ENCODE measurements at regions not wholly inside any gene's neighbourhood (a gene's known extent, or its start where the extent isn't known, plus 50 kb on each side); places are given as distances from the start of the nearest gene placed in this dataset.

- in situ Hi-C loops (cut with HindIII; ENCODE audit: low sequenced_read_pairs) = no loop called here
Measured at GRCh38 chr10:29141761-29142160, 147.1 kb upstream of the LYZL1 start.

- in situ Hi-C loops (cut with HindIII; ENCODE audit: low sequenced_read_pairs) = no loop called here
Measured at GRCh38 chr10:29142516-29143314, 146.2 kb upstream of the LYZL1 start.

- in situ Hi-C loops (cut with HindIII; ENCODE audit: low sequenced_read_pairs) = no loop called here
Measured at GRCh38 chr10:29144126-29144525, 144.7 kb upstream of the LYZL1 start.

- in situ Hi-C loops (cut with HindIII; ENCODE audit: low sequenced_read_pairs) = no loop called here
Measured at GRCh38 chr10:29146311-29147100, 142.4 kb upstream of the LYZL1 start.

- in situ Hi-C loops (cut with HindIII; ENCODE audit: low sequenced_read_pairs) = no loop called here
Measured at GRCh38 chr10:29150010-29150409, 138.9 kb upstream of the LYZL1 start.

- in situ Hi-C loops (cut with HindIII; ENCODE audit: low sequenced_read_pairs) = no loop called here
Measured at GRCh38 chr10:29151005-29151404, 137.9 kb upstream of the LYZL1 start.

- in situ Hi-C loops (cut with HindIII; ENCODE audit: low sequenced_read_pairs) = no loop called here
Measured at GRCh38 chr10:29157321-29157720, 131.5 kb upstream of the LYZL1 start.

GRCh38 chr10:29158066-29158465 lies 130.8 kb upstream of the LYZL1 start:
- in situ Hi-C loops (cut with HindIII; ENCODE audit: low sequenced_read_pairs) = no loop called here

- in situ Hi-C loops (cut with HindIII; ENCODE audit: low sequenced_read_pairs) = no loop called here
Measured at GRCh38 chr10:29160150-29160617, 128.7 kb upstream of the LYZL1 start.

GRCh38 chr10:29163746-29164145 lies 125.1 kb upstream of the LYZL1 start:
- in situ Hi-C loops (cut with HindIII; ENCODE audit: low sequenced_read_pairs) = no loop called here

- in situ Hi-C loops (cut with HindIII; ENCODE audit: low sequenced_read_pairs) = no loop called here
Measured at GRCh38 chr10:29166713-29167112, 122.2 kb upstream of the LYZL1 start.

- in situ Hi-C loops (cut with HindIII; ENCODE audit: low sequenced_read_pairs) = no loop called here
Measured at GRCh38 chr10:29169021-29169420, 119.8 kb upstream of the LYZL1 start.

GRCh38 chr10:29171717-29172116 lies 117.2 kb upstream of the LYZL1 start:
- in situ Hi-C loops (cut with HindIII; ENCODE audit: low sequenced_read_pairs) = no loop called here

- in situ Hi-C loops (cut with HindIII; ENCODE audit: low sequenced_read_pairs) = no loop called here
Measured at GRCh38 chr10:29174389-29174788, 114.5 kb upstream of the LYZL1 start.

- in situ Hi-C loops (cut with HindIII; ENCODE audit: low sequenced_read_pairs) = no loop called here
Measured at GRCh38 chr10:29176845-29177832, 111.7 kb upstream of the LYZL1 start.

GRCh38 chr10:29181936-29182335 lies 106.9 kb upstream of the LYZL1 start:
- in situ Hi-C loops (cut with HindIII; ENCODE audit: low sequenced_read_pairs) = no loop called here

- in situ Hi-C loops (cut with HindIII; ENCODE audit: low sequenced_read_pairs) = no loop called here
Measured at GRCh38 chr10:29183301-29183945, 105.4 kb upstream of the LYZL1 start.

- in situ Hi-C loops (cut with HindIII; ENCODE audit: low sequenced_read_pairs) = no loop called here
Measured at GRCh38 chr10:29184205-29185000, 104.5 kb upstream of the LYZL1 start.

- in situ Hi-C loops (cut with HindIII; ENCODE audit: low sequenced_read_pairs) = no loop called here
Measured at GRCh38 chr10:29185050-29185449, 103.8 kb upstream of the LYZL1 start.

- in situ Hi-C loops (cut with HindIII; ENCODE audit: low sequenced_read_pairs) = no loop called here
Measured at GRCh38 chr10:29186221-29186620, 102.6 kb upstream of the LYZL1 start.

All from endothelial cell of hepatic sinusoid (primary cell).